Neuronal stem cell (in vitro differentiated cells): ENCODE measurements at regions not wholly inside any gene's neighbourhood (a gene's known extent, or its start where the extent isn't known, plus 50 kb on each side); places are given as distances from the start of the nearest gene placed in this dataset.

ENCODE experiments used
- DNase-seq: peaks from one replicate; pipeline ENCODE4 v3.0.0-alpha.2; 2013; ENCODE audit warnings: low spot score
- H2AFZ ChIP-seq: one replicate; pipeline ENCODE4 v1.6.1; 2013; ENCODE audit warnings: mild to moderate bottlenecking, low read length, inconsistent platforms
- H2AK5ac ChIP-seq: 2 replicates; pipeline ENCODE4 v1.6.1; 2013; ENCODE audit warnings: low read depth, mild to moderate bottlenecking, inconsistent platforms, low read length, moderate library complexity, mixed read lengths
- H2BK120ac ChIP-seq: 2 replicates; pipeline ENCODE4 v1.6.1; 2013; ENCODE audit warnings: low read depth, mild to moderate bottlenecking, inconsistent platforms, low read length, moderate library complexity, mixed read lengths
- H2BK12ac ChIP-seq: one replicate; pipeline ENCODE4 v1.6.1; 2013; ENCODE audit warnings: low read length, inconsistent platforms
- H2BK15ac ChIP-seq: 2 replicates; pipeline ENCODE4 v1.6.1; 2013; ENCODE audit warnings: mild to moderate bottlenecking, low read length, inconsistent platforms, mixed read lengths
- H2BK5ac ChIP-seq: one replicate; pipeline ENCODE4 v1.6.1; 2013; ENCODE audit warnings: inconsistent platforms, mild to moderate bottlenecking, low read length, moderate library complexity
- H3K14ac ChIP-seq: one replicate; pipeline ENCODE4 v1.6.1; 2013; ENCODE audit warnings: low read length, inconsistent platforms
- H3K18ac ChIP-seq: 2 replicates; pipeline ENCODE4 v1.6.1; 2013; ENCODE audit warnings: low read length, inconsistent platforms
- H3K23ac ChIP-seq: 2 replicates; pipeline ENCODE4 v1.6.1; 2013; ENCODE audit warnings: low read depth, mild to moderate bottlenecking, mixed read lengths, low read length, inconsistent platforms; ENCODE audit not compliant: poor library complexity
- H3K27ac ChIP-seq: replicated peaks from 3 replicates; pipeline ENCODE4 v1.5.1; 2013; ENCODE audit warnings: low read length, inconsistent platforms
- H3K27me3 ChIP-seq, 3 experiments: 2 replicates each; pipeline ENCODE4 v1.6.1; 2013; ENCODE audit warnings: low read length in 3 of 3, mild to moderate bottlenecking in 2 of 3, inconsistent platforms in 1 of 3, low read depth in 1 of 3, mixed read lengths in 1 of 3, moderate library complexity in 1 of 3; ENCODE audit not compliant: control insufficient read depth in 3 of 3, insufficient read depth in 3 of 3
- H3K36me3 ChIP-seq, 2 donors: replicated peaks in 1 of 2; 2 replicates each; pipeline ENCODE4 v1.6.1; 2013; ENCODE audit warnings: low read length in 2 of 2; ENCODE audit not compliant: control insufficient read depth in 2 of 2, insufficient read depth in 2 of 2
- H3K4ac ChIP-seq: 2 replicates; pipeline ENCODE4 v1.6.1; 2013; ENCODE audit warnings: inconsistent platforms, mild to moderate bottlenecking, low read length, moderate library complexity
- H3K4me1 ChIP-seq, 2 donors: 1 replicate in 1 of 2; 2 replicates in 1 of 2; pipeline ENCODE4 v1.6.1; 2013; ENCODE audit warnings: low read length in 2 of 2, low read depth in 1 of 2; ENCODE audit not compliant: control insufficient read depth in 2 of 2, insufficient read depth in 1 of 2
- H3K4me2 ChIP-seq: one replicate; pipeline ENCODE4 v1.6.1; 2013; ENCODE audit warnings: mild to moderate bottlenecking, low read length, inconsistent platforms; ENCODE audit not compliant: insufficient read depth, poor library complexity, severe bottlenecking
- H3K4me3 ChIP-seq, 2 donors: 2 replicates each; pipeline ENCODE4 v1.5.1; 2013; ENCODE audit warnings: low read length in 2 of 2, mild to moderate bottlenecking in 2 of 2, inconsistent platforms in 1 of 2, moderate library complexity in 1 of 2
- H3K79me1 ChIP-seq: one replicate; pipeline ENCODE4 v1.6.1; 2013; ENCODE audit warnings: low read depth, mild to moderate bottlenecking, inconsistent platforms, low read length, moderate library complexity
- H3K9ac ChIP-seq: one replicate; pipeline ENCODE4 v1.6.1; 2013; ENCODE audit warnings: mild to moderate bottlenecking, low read depth, low read length, inconsistent platforms; ENCODE audit not compliant: poor library complexity
- H3K9me3 ChIP-seq, 2 donors: replicated peaks in 1 of 2; 2 replicates each; pipeline versions ENCODE3 to v1.6.1; 2013; ENCODE audit warnings: low read length in 2 of 2, mild to moderate bottlenecking in 2 of 2, inconsistent platforms in 1 of 2, low read depth in 1 of 2, mixed read lengths in 1 of 2, moderate library complexity in 1 of 2; ENCODE audit not compliant: control insufficient read depth in 2 of 2, insufficient read depth in 1 of 2
- H4K8ac ChIP-seq: one replicate; pipeline ENCODE4 v1.6.1; 2013; ENCODE audit warnings: low read depth, mild to moderate bottlenecking, inconsistent platforms, low read length, moderate library complexity
- H4K91ac ChIP-seq: one replicate; pipeline ENCODE4 v1.6.1; 2013; ENCODE audit warnings: low read length, low read depth, mild to moderate bottlenecking, inconsistent platforms; ENCODE audit not compliant: poor library complexity
- WGBS, 2 donors: extraction: QIAGEN DNeasy Blood & Tissue Kit; methylation state at CpG; one replicate each; pipeline ENCODE4 v1.1.7; 2013; ENCODE audit warnings: missing lambda C conversion rate in 2 of 2, mixed read lengths in 1 of 2; ENCODE audit not compliant: insufficient read length in 2 of 2, insufficient replicate concordance in 1 of 2; ENCODE audit errors: extremely low coverage in 2 of 2; 5-methylcytosine and 5-hydroxymethylcytosine counted together

DNA sequence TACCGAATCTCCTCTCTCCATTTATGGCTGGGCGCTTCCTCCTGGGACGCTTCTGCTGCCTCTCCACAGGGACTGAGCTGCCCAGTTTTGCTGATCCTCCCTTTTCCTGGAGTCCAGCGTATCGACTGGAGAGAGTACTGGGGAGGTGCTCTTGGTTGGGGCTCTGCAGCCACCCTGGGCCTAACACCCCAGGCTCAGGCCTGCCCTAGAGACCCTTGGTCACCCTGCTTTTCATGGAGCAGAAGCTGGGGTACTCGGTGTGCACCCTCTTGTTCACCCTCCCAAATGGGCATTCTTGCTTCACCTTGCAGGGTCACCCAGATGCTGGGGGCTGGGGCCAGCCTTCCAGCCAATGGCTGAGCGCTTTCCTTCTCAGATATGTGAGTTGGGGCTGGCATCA, 88.8 kb upstream of the RET start:
- Histone ChIP-seq H3K9ac (no peak overlapping the region), H3K18ac (peak overlapping the region; percentile 15), H2AFZ (no peak overlapping the region), H3K23ac (no peak overlapping the region), H3K27ac (no peak overlapping the region), H2BK120ac (no peak overlapping the region), H2BK12ac (no peak overlapping the region), H2BK5ac (no peak overlapping the region), H3K14ac (no peak overlapping the region), H2AK5ac (peak overlapping the region; percentile 93), H4K8ac (no peak overlapping the region), H3K79me1 (no peaks in the 10 kb centered on the region), H3K4me1 (peaks cover 2 to 8% of the 10 kb centered on the region in 2 donors), H3K4ac (no peak overlapping the region), H3K4me3 (no peak overlapping the region), H3K9me3 (no peaks in the 10 kb centered on the region), H3K27me3 (no peaks in the 10 kb centered on the region), H2BK15ac (no peak overlapping the region), H3K36me3 (no peaks in the 10 kb centered on the region), H3K4me2 (no peak overlapping the region), H4K91ac (no peak overlapping the region)
- WGBS, 2 donors: no CpG with 5 or more reads among the region's 7 CpGs
- no peak for DNase-seq

DNA sequence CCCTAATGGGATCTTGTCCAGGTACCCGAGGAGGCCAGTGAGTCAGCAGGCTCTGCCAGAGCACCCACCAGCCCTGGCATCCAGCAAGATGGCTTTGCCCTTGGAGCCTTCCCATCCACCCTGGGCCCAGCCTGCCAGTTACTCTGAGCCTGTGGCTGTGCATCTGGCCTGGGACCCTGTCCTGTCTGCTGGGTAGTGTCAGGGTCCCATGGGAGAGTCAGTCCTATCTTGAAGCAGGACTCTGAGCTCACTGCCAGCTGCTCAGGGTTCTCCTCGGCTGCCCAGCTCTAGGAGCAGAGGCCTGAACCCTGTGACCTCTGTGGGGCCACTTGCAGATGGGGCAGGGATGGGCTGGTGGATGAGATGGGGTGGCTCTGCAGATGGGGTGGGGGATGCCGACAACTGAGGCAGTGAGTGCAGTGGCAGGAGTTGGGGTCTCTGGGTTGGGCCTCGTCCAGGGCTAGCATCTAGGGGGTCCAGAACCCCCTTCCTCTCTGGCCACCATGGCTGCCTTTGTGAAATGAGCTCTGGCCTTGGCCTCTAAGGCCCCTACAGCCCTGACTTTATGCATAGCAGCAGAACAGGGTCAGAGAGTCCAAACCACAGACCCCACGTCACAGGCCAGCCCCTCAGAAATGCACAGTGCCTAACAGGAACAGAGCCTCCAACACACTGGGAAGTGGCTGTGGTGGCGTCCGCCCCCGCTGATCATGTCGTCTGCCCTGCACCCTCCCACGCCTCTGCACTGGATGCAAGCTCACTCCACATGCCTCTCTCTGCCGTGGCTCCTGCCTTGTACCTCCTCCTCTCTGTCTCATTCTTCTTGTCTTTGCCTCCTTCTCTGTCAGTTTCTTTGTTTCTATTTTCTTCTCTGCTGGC, 88.1 kb upstream of the RET start:
- no peak overlapping the region for H2BK120ac ChIP-seq
- peak overlapping the region; percentile 13 for H3K9ac ChIP-seq
- H3K4me2 ChIP-seq: no peak overlapping the region
- no peak overlapping the region for H3K4me3 ChIP-seq
- no peak overlapping the region for H3K27ac ChIP-seq
- H3K4ac ChIP-seq: peak overlapping the region; percentile 32
- H3K23ac ChIP-seq: no peak overlapping the region
- H2BK15ac ChIP-seq: peak overlapping the region; percentile 35
- peak overlapping the region; percentile 11 for H2AFZ ChIP-seq
- H3K27me3 ChIP-seq: no peaks in the 10 kb centered on the region
- DNase-seq: no peak
- no peak overlapping the region for H4K8ac ChIP-seq
- no peaks in the 10 kb centered on the region for H3K79me1 ChIP-seq
- H2BK5ac ChIP-seq: no peak overlapping the region
- H2AK5ac ChIP-seq: peak overlapping the region; percentile 93
- no peak overlapping the region for H4K91ac ChIP-seq
- H3K36me3 ChIP-seq: no peaks in the 10 kb centered on the region
- no peaks in the 10 kb centered on the region for H3K9me3 ChIP-seq
- H2BK12ac ChIP-seq: no peak overlapping the region
- no peak overlapping the region for H3K14ac ChIP-seq
- peak overlapping the region; percentile 91 for H3K18ac ChIP-seq
- no CpG with 5 or more reads among the region's 11 CpGs for WGBS, 2 donors
- peaks cover 2 to 8% of the 10 kb centered on the region in 2 donors for H3K4me1 ChIP-seq

DNA sequence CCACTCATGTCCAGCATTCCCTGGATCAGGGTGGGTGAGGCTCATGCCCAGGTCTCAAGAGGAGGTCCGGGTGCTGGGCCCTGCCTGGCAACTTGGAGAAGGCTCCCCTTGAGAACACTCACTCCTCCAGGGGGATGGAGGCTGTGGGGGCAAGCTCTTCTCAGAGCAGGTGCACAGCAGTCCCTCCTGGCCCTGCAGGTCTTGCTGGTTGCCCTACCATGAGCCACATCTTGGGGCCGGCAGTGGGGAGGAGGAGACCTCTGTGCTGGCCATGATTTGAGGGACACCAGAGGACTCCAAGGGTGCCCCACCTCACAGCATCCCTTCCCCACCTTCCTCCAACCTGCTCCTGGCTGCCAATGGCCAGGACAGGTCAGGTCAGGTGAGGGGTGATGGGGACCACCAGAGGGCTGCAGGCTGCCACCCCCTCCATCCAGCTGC, 87.4 kb upstream of the RET start:
- Histone ChIP-seq H3K14ac (no peak overlapping the region), H3K27me3 (no peaks in the 10 kb centered on the region), H2BK12ac (no peak overlapping the region), H2AFZ (peak overlapping the region; percentile 11), H3K4me2 (no peak overlapping the region), H3K9ac (no peak overlapping the region), H2BK15ac (no peak overlapping the region), H3K18ac (peak overlapping the region; percentile 41), H3K4me3 (no peak overlapping the region), H2AK5ac (peak overlapping the region; percentile 54), H3K4me1 (peaks cover 2 to 8% of the 10 kb centered on the region in 2 donors), H4K91ac (no peak overlapping the region), H4K8ac (no peak overlapping the region), H2BK120ac (peak overlapping the region; percentile 74), H2BK5ac (no peak overlapping the region), H3K79me1 (no peaks in the 10 kb centered on the region), H3K27ac (no peak overlapping the region), H3K36me3 (no peaks in the 10 kb centered on the region), H3K9me3 (no peaks in the 10 kb centered on the region), H3K4ac (no peak overlapping the region), H3K23ac (peak overlapping the region; percentile 83)
- DNase-seq: no peak
- no CpG with 5 or more reads among the region's 2 CpGs for whole genome bisulfite sequencing, 2 donors

DNA sequence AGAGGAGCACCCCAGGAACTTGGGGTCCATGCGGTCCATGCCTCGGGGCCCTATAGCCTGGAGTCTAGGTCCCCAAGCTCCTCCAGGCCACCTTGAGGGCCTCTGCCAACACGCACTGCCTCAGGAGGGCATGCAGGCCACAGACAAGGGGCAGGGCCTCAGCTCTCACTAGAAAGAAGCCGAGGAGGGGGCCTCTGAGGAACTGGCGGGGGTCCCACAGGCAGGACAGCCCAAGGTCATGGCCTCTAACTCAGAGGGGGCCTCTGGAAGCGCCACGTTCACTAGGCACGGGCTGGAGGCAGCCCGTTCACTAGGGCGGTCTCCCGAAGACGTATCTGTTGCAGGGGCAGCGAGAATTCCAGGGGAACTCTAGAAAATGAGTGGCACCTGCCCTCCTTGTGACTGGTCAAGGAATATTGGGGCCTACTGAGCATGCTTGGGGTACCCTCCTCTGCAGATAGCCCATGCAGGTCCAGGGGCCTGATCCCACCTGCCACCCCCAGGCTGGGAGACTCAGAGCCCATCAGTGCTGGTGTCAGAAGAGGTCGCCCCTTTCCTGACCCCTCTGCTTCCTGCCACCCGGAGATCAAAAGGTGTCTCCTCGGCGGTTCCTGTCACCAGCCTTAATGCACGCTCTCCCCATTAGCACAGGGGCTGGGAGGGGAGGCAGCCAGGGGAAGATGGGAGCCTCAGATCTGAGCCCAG, 86.7 kb upstream of the RET start:
- DNase-seq: no peak

More for the DNA sequence above, 86.7 kb upstream of the RET start:
- Histone ChIP-seq H2BK120ac (peak overlapping the region; percentile 74), H3K18ac (peak overlapping the region; percentile 88), H2AK5ac (peak overlapping the region; percentile 54), H3K36me3 (no peaks in the 10 kb centered on the region), H3K14ac (peak overlapping the region; percentile 43), H3K4me3 (no peak overlapping the region), H3K79me1 (no peaks in the 10 kb centered on the region), H3K23ac (no peak overlapping the region), H3K4me1 (peaks cover 2 to 8% of the 10 kb centered on the region in 2 donors), H3K9ac (no peak overlapping the region), H2BK15ac (peak overlapping the region; percentile 52), H2BK12ac (no peak overlapping the region), H3K27ac (no peak overlapping the region), H4K8ac (no peak overlapping the region), H3K4ac (no peak overlapping the region), H4K91ac (no peak overlapping the region), H3K4me2 (no peak overlapping the region), H3K27me3 (no peaks in the 10 kb centered on the region), H2AFZ (no peak overlapping the region), H2BK5ac (no peak overlapping the region), H3K9me3 (no peaks in the 10 kb centered on the region)
- no CpG with 5 or more reads among the region's 18 CpGs for WGBS, 2 donors
